Nephron (organoid): ENCODE measurements at regions not wholly inside any gene's neighbourhood (a gene's known extent, or its start where the extent isn't known, plus 50 kb on each side); places are given as distances from the start of the nearest gene placed in this dataset.

ENCODE experiments used
- H3K27ac Mint-ChIP-seq, 3 experiments: 2 replicates each; pipeline ENCODE4 v1.8.0; 2020; ENCODE audit warnings: mixed read lengths in 3 of 3, mild to moderate bottlenecking in 2 of 3, moderate library complexity in 1 of 3
- H3K27me3 Mint-ChIP-seq: 2 replicates; pipeline ENCODE4 v1.8.0; 2021; ENCODE audit warnings: low read depth, mild to moderate bottlenecking, moderate library complexity, mixed read lengths
- H3K36me3 Mint-ChIP-seq: 2 replicates; pipeline ENCODE4 v1.8.0; 2020; ENCODE audit warnings: low read depth, mixed read lengths
- H3K4me1 Mint-ChIP-seq: 2 replicates; pipeline ENCODE4 v1.8.0; 2020; ENCODE audit warnings: mixed read lengths
- H3K4me3 Mint-ChIP-seq, 3 experiments: 2 replicates each; pipeline ENCODE4 v1.8.0; 2020; ENCODE audit warnings: mild to moderate bottlenecking in 3 of 3, mixed read lengths in 3 of 3, moderate library complexity in 2 of 3
- H3K9me3 Mint-ChIP-seq: 2 replicates; pipeline ENCODE4 v1.8.0; 2020; ENCODE audit warnings: mixed read lengths
- TF ChIP-seq, protein P1 (sequence below), 3 experiments: fragments of 200-600 bp; sonication (generic); IDR thresholded peaks; one replicate each; pipeline ENCODE4 v1.5.0; 2021; ENCODE audit warnings: antibody characterized with exemption in 3 of 3; ENCODE audit not compliant: unreplicated experiment in 3 of 3

DNA sequence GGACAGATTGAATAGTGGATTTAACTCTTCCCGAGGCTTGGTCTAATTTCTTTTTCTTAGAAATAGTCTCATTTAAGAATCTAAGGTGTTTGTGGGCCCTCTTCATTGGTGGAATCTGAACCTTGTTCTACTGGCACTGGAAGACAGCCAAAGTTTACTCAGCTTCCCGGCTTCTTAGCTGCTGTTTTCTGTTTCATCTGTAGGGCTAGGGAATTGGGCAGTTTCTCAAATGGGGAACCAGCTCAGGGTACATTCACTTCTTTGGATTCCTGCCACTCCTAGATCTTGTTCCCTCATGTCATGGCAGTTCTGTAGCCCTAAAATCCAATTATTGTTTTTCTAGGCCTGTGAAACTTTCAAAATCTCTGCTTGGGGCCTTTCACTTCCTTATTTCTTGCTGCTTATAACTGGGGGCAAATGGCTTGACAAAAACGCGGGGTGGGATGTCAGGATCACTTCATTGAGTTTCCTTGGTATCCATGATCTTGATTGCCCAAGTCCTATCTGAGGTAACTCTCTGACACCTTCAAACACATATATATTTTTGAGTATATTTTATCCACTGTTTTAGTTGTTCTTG lies 985.0 kb downstream of the C4orf33 start:
- no peak overlapping the region for H3K27ac Mint-ChIP-seq
- peaks cover 4% of the 10 kb centered on the region for H3K27me3 Mint-ChIP-seq
- H3K4me1 Mint-ChIP-seq: peaks cover 4% of the 10 kb centered on the region
- no peak overlapping the region for H3K4me3 Mint-ChIP-seq
- no peaks in the 10 kb centered on the region for H3K9me3 Mint-ChIP-seq
- H3K36me3 Mint-ChIP-seq: no peaks in the 10 kb centered on the region
- TF ChIP-seq, protein P1, sequence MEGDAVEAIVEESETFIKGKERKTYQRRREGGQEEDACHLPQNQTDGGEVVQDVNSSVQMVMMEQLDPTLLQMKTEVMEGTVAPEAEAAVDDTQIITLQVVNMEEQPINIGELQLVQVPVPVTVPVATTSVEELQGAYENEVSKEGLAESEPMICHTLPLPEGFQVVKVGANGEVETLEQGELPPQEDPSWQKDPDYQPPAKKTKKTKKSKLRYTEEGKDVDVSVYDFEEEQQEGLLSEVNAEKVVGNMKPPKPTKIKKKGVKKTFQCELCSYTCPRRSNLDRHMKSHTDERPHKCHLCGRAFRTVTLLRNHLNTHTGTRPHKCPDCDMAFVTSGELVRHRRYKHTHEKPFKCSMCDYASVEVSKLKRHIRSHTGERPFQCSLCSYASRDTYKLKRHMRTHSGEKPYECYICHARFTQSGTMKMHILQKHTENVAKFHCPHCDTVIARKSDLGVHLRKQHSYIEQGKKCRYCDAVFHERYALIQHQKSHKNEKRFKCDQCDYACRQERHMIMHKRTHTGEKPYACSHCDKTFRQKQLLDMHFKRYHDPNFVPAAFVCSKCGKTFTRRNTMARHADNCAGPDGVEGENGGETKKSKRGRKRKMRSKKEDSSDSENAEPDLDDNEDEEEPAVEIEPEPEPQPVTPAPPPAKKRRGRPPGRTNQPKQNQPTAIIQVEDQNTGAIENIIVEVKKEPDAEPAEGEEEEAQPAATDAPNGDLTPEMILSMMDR (IDR thresholded peaks at IDR 0.05; ENCODE audit: unreplicated experiment in 3 of 3): no peak

DNA sequence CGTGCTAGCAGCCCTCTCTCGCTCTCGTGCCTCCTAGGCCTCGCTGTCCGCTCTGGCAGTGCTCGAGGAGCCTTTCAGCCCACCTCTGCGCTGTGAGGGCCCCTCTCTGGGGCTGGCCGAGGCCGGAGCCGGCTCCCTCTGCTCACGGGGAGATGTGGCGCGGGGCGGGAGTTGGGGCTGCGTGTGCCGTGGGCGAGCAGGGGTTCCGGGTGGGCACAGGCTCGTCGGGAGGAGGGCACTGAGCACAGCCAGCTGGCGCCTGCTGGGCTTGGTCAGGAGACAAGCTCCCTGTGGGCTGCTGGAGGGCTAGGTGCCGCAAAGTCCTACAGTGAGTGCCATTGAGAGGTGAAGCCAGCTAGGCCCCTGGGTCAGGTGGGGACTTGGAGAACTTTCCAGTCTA lies 994.5 kb downstream of the C4orf33 start:
- TF ChIP-seq, protein P1 (IDR thresholded peaks at IDR 0.05; ENCODE audit: unreplicated experiment in 3 of 3): no peak
- Mint-ChIP-seq H3K4me3 (no peak overlapping the region), H3K27me3 (no peaks in the 10 kb centered on the region), H3K4me1 (no peaks in the 10 kb centered on the region), H3K9me3 (no peaks in the 10 kb centered on the region), H3K36me3 (no peaks in the 10 kb centered on the region), H3K27ac (no peak overlapping the region)

DNA sequence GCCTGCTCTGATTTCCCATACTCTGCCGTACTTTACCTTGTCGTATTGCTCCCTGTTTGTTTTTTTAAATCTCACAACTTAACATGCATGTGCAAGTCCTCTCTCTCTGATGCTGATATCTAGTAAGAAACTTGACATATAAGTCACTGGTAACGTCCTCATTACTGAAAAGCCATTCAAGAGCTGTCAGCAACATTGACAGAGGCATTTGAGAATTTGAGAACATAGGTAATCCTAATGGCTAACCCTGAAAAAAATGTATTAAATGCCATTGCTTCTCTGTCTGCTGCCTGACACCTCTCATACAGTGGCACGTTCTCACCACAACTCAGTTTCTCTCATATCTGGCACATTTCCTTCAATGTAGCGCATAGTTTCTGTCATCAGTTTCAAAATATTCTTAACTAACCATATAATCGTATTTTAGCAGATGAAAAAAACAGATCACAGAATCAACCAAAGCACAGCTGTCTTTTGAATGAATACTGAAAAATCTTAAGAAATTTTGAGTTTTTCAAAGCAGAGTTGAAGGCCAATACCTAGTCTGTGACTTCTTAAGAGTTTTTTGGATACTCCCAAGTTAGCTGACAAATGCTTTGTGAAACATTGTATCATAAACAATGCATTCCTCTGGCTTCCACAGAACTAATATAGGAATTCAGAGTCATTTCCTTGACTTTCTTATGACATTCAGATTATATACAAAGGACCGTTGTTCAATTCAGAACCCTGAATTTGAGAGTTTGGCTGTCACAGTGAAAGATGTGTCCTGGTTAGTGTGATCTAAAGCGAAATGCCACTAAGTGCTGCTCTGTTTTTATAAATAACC lies 996.4 kb downstream of the C4orf33 start:
- TF ChIP-seq, protein P1 (IDR thresholded peaks at IDR 0.05; ENCODE audit: unreplicated experiment in 3 of 3): no peak
- Mint-ChIP-seq H3K4me1 (no peaks in the 10 kb centered on the region), H3K4me3 (no peak overlapping the region), H3K9me3 (no peaks in the 10 kb centered on the region), H3K36me3 (no peaks in the 10 kb centered on the region), H3K27me3 (no peaks in the 10 kb centered on the region), H3K27ac (no peak overlapping the region)

GRCh38 chr4:130099105-130099504 lies 1003.2 kb downstream of the C4orf33 start:
- no peaks in the 10 kb centered on the region for H3K36me3 Mint-ChIP-seq
- TF ChIP-seq, protein P1 (IDR thresholded peaks at IDR 0.05; ENCODE audit: unreplicated experiment in 3 of 3): no peak
- no peak overlapping the region for H3K27ac Mint-ChIP-seq
- no peak overlapping the region for H3K4me3 Mint-ChIP-seq
- no peaks in the 10 kb centered on the region for H3K27me3 Mint-ChIP-seq
- no peaks in the 10 kb centered on the region for H3K9me3 Mint-ChIP-seq
- H3K4me1 Mint-ChIP-seq: peaks cover 5% of the 10 kb centered on the region

- TF ChIP-seq, protein P1 (IDR thresholded peaks at IDR 0.05; ENCODE audit: unreplicated experiment in 3 of 3): no peak
- Mint-ChIP-seq H3K27ac (no peak overlapping the region), H3K27me3 (no peaks in the 10 kb centered on the region)
These were observed 1014.2 kb downstream of the C4orf33 start for GRCh38 chr4:130110189-130110588.

More at GRCh38 chr4:130110189-130110588, 1014.2 kb downstream of the C4orf33 start:
- Mint-ChIP-seq H3K36me3 (no peaks in the 10 kb centered on the region), H3K4me1 (peaks cover 19% of the 10 kb centered on the region), H3K9me3 (peaks cover 7% of the 10 kb centered on the region), H3K4me3 (no peak overlapping the region)
